ENCODE measurements at regions not wholly inside any gene's neighbourhood (a gene's known extent, or its start where the extent isn't known, plus 50 kb on each side); places are given as distances from the start of the nearest gene placed in this dataset.

DNA sequence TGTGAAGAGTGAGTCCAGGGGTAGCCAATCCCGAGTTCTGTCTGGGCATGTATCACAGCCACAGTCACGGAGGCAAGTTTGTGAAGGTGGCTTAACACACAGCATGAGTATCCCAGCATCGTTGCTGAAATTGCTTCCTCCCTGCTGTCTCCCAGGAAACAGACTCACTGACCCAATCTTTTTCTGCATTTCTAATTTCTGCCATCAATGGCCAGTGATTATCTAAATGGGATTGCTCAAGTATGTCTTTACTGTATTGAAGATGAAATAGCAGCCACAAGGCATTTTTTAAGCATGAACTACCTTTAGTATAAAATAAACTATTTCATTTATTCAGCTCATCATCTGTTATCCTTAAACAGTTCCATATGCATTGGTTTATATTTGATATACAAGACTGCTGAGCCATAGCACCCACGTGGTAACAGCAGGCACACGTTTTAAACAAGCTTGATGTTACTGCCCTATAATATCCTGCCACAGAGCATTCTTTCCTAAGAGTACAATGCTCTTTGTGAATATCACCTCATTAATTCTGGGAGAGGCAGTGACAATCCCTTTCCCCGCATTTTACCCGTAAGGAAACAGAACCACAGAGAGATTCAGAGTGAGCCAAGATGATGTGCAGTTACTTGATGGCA, 276.6 kb upstream of the THBS1 start:
- H3K9ac ChIP-seq (ENCODE audit: insufficient read depth, low read depth, low read length) = no peak overlapping the region
- intact Hi-C loops (cut with micrococcal nuclease; ENCODE audit: unreplicated experiment) = no loop called here
- H3K4me3 ChIP-seq (replicated peaks in 1 of 3; ENCODE audit: insufficient read depth in 1 of 3, low read depth in 2 of 3, low read length in 3 of 3) = no peak overlapping the region
- no peaks in the 10 kb centered on the region for H4K20me1 ChIP-seq (ENCODE audit: insufficient read depth, low read length)
- no peaks in the 10 kb centered on the region for H3K79me2 ChIP-seq (ENCODE audit: insufficient read depth, low read length)
- no TSS peak for BruUV-seq (replicated peaks)
- POLR2A ChIA-PET = interaction anchor here (0.6 kb wide), 1 partner anchor 736 kb away, joined by 3 read pairs; no protein-coding TSS in a partner anchor
- ATAC-seq = no peak
- no peak for FAIRE-seq
- no peak overlapping the region for H2AFZ ChIP-seq (ENCODE audit: low read length)
- H3K4me1 ChIP-seq (ENCODE audit: insufficient read depth, low read length) = peaks cover 6% of the 10 kb centered on the region
- WGBS (ENCODE audit: low lambda C conversion rate) = 68% methylated on average over 6 of the region's 7 CpGs
- no peaks in the 10 kb centered on the region for H3K27me3 ChIP-seq (ENCODE audit: control insufficient read depth in 1 of 2, insufficient read depth in 2 of 2, low read length in 2 of 2)
- in situ Hi-C loops (cut with HindIII; ENCODE audit: extremely low pct_ligation_motif_present, low pct_unique_long_range_greater_than_20kb) = no loop called here
- H3K9me3 ChIP-seq (ENCODE audit: low read length) = 0 out of 2 replicates have a peak, but pooled peaks cover 9% of the 10 kb centered on the region
- DNase-seq (ENCODE audit: low spot score) = no peak
- CTCF ChIA-PET (ENCODE audit: low intra/inter-chr PET ratio, low total read pairs) = no interaction called here
- H3K36me3 ChIP-seq (replicated peaks in 1 of 2; ENCODE audit: control insufficient read depth in 1 of 2, insufficient read depth in 2 of 2, low read length in 2 of 2) = no peaks in the 10 kb centered on the region
- no peak overlapping the region for H3K27ac ChIP-seq (ENCODE audit: extremely low read length, insufficient read depth, low read length)
- no peak overlapping the region for H3K4me2 ChIP-seq (ENCODE audit: low read depth, low read length)
- TF ChIP-seq ZNF781 (CRISPR knock-in tag; IDR thresholded peaks at IDR 0.05; ENCODE audit: borderline replicate concordance, not compliant biosample characterization) (no peak), PITX1 (CRISPR knock-in tag; IDR thresholded peaks at IDR 0.05) (no peak), ZNF232 (CRISPR knock-in tag; IDR thresholded peaks at IDR 0.05; ENCODE audit: borderline replicate concordance) (no peak), HIVEP1 (CRISPR knock-in tag; IDR thresholded peaks at IDR 0.05) (no peak), ZSCAN25 (CRISPR knock-in tag; IDR thresholded peaks at IDR 0.05) (no peak), CREM (IDR thresholded peaks at IDR 0.05) (no peak), CREM (CRISPR knock-in tag; IDR thresholded peaks at IDR 0.05) (no peak), ZNF607 (CRISPR knock-in tag; IDR thresholded peaks at IDR 0.05; ENCODE audit: borderline replicate concordance) (no peak)
- TF ChIP-seq, protein P1, sequence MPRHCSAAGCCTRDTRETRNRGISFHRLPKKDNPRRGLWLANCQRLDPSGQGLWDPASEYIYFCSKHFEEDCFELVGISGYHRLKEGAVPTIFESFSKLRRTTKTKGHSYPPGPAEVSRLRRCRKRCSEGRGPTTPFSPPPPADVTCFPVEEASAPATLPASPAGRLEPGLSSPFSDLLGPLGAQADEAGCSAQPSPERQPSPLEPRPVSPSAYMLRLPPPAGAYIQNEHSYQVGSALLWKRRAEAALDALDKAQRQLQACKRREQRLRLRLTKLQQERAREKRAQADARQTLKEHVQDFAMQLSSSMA (CRISPR knock-in tag; IDR thresholded peaks at IDR 0.05) = no peak
- TF ChIP-seq, protein P2, sequence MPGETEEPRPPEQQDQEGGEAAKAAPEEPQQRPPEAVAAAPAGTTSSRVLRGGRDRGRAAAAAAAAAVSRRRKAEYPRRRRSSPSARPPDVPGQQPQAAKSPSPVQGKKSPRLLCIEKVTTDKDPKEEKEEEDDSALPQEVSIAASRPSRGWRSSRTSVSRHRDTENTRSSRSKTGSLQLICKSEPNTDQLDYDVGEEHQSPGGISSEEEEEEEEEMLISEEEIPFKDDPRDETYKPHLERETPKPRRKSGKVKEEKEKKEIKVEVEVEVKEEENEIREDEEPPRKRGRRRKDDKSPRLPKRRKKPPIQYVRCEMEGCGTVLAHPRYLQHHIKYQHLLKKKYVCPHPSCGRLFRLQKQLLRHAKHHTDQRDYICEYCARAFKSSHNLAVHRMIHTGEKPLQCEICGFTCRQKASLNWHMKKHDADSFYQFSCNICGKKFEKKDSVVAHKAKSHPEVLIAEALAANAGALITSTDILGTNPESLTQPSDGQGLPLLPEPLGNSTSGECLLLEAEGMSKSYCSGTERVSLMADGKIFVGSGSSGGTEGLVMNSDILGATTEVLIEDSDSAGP (CRISPR knock-in tag; IDR thresholded peaks at IDR 0.05; ENCODE audit: borderline replicate concordance) = no peak
- TF ChIP-seq, protein P3, sequence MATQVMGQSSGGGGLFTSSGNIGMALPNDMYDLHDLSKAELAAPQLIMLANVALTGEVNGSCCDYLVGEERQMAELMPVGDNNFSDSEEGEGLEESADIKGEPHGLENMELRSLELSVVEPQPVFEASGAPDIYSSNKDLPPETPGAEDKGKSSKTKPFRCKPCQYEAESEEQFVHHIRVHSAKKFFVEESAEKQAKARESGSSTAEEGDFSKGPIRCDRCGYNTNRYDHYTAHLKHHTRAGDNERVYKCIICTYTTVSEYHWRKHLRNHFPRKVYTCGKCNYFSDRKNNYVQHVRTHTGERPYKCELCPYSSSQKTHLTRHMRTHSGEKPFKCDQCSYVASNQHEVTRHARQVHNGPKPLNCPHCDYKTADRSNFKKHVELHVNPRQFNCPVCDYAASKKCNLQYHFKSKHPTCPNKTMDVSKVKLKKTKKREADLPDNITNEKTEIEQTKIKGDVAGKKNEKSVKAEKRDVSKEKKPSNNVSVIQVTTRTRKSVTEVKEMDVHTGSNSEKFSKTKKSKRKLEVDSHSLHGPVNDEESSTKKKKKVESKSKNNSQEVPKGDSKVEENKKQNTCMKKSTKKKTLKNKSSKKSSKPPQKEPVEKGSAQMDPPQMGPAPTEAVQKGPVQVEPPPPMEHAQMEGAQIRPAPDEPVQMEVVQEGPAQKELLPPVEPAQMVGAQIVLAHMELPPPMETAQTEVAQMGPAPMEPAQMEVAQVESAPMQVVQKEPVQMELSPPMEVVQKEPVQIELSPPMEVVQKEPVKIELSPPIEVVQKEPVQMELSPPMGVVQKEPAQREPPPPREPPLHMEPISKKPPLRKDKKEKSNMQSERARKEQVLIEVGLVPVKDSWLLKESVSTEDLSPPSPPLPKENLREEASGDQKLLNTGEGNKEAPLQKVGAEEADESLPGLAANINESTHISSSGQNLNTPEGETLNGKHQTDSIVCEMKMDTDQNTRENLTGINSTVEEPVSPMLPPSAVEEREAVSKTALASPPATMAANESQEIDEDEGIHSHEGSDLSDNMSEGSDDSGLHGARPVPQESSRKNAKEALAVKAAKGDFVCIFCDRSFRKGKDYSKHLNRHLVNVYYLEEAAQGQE (IDR thresholded peaks at IDR 0.05; ENCODE audit: borderline replicate concordance in 1 of 2, low read depth in 1 of 2, low read length in 2 of 2) = no peak
- TF ChIP-seq, protein P4, sequence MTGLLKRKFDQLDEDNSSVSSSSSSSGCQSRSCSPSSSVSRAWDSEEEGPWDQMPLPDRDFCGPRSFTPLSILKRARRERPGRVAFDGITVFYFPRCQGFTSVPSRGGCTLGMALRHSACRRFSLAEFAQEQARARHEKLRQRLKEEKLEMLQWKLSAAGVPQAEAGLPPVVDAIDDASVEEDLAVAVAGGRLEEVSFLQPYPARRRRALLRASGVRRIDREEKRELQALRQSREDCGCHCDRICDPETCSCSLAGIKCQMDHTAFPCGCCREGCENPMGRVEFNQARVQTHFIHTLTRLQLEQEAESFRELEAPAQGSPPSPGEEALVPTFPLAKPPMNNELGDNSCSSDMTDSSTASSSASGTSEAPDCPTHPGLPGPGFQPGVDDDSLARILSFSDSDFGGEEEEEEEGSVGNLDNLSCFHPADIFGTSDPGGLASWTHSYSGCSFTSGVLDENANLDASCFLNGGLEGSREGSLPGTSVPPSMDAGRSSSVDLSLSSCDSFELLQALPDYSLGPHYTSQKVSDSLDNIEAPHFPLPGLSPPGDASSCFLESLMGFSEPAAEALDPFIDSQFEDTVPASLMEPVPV (CRISPR knock-in tag; IDR thresholded peaks at IDR 0.05) = no peak
- TF ChIP-seq, protein P5, sequence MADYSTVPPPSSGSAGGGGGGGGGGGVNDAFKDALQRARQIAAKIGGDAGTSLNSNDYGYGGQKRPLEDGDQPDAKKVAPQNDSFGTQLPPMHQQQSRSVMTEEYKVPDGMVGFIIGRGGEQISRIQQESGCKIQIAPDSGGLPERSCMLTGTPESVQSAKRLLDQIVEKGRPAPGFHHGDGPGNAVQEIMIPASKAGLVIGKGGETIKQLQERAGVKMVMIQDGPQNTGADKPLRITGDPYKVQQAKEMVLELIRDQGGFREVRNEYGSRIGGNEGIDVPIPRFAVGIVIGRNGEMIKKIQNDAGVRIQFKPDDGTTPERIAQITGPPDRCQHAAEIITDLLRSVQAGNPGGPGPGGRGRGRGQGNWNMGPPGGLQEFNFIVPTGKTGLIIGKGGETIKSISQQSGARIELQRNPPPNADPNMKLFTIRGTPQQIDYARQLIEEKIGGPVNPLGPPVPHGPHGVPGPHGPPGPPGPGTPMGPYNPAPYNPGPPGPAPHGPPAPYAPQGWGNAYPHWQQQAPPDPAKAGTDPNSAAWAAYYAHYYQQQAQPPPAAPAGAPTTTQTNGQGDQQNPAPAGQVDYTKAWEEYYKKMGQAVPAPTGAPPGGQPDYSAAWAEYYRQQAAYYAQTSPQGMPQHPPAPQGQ (CRISPR knock-in tag; IDR thresholded peaks at IDR 0.05; ENCODE audit: borderline replicate concordance) = no peak
